Activated CD8-positive, alpha-beta memory T cell treated with anti-CD3 and anti-CD28 coated beads for 48 hours (primary cell): ENCODE measurements at regions not wholly inside any gene's neighbourhood (a gene's known extent, or its start where the extent isn't known, plus 50 kb on each side); places are given as distances from the start of the nearest gene placed in this dataset.

Experiments used
- DNase-seq, 3 experiments: peaks; one replicate each; pipeline ENCODE4 v3.0.0-alpha.2; 2020; ENCODE audit warnings: low read depth in 2 of 3, low spot score in 2 of 3

DNA sequence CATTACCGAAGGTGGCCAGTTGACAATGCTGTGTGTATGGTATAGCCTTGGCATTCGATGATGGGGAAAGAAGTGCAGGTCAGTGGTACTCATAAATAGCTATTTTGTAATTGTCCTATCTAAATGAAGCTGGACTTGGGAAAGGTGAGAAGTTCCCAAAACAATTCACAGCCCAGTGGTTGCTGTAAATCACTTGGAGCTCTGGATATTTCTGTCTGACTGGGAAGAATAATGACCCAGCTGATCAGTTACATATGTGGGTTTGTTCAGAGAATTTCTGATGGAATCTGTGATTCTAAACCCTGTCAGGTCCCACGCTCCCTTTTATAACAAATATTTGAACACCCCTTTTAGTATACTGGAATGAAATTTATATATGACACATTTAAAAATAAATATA is 133.9 kb upstream of the PFN2 start:
- no peak for DNase-seq

- no peak for DNase-seq
These were observed 130.3 kb upstream of the PFN2 start for GRCh38 chr3:150101016-150101415.

GRCh38 chr3:150098621-150099020 is 127.9 kb upstream of the PFN2 start:
- DNase-seq: no peak

- DNase-seq: no peak
These were observed 126.8 kb upstream of the PFN2 start for GRCh38 chr3:150097588-150097890.

DNA sequence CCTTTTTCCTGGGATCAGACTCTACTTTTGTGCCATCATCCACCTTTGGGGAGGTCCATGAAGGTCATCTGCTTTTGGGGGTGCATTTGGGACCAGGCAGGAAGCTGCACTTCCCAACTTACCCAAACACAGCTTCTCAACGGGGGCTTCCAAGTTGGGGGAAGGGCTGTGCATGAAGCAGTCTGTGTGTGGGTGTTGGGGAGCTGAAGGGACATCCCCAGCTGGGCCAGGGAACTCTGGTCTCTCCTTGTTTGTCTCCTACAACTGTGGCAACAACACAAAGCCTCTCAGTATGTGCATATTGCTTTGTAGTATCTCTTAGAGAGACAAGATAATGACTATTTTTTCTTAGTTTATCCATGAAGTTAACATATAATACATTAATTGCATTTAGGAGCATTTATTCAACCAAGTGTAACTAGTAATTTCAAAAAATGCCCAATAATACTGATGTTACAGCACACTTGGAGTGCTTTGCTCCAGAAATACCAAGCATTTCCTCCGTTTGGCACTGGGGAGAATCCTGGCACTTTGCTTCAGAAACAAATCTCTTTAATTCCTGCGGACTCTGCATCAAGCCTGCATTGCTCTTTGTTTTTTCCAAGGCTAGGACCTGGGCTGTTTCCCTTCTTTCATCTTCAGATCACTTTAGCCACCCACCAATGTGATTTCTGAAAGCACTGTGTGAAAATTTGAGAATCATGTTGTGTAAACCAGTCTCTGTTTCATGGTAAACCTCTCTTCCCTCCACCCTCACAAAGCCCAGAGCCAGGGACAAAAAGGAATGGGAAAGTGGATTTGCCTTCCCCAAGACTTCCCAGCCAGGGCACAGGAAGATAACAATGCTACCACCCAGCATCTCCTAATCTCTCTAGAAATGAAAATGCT is 126.2 kb upstream of the PFN2 start:
- DNase-seq: no peak

- DNase-seq: no peak
These were observed 123.6 kb upstream of the PFN2 start for GRCh38 chr3:150094150-150094933.

DNA sequence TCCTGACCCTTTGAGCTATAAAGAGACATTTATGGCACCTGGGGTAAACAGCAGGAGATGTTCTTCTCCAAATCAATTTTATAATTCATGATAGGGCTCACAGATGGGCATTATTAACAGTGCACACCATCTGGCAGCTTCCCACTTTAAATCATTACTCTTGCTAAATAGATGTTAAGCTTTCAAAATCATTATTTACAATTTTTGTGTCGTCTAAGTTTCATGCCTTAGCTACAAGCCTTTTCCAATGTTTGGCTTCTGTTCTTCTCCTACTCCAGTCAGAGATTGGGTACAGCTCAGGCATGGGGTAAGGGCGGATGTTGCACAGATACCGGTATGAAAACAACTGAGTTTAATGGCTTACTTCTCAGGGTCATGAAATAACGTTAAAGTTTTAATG is 120.9 kb upstream of the PFN2 start:
- no peak for DNase-seq

GRCh38 chr3:150090877-150091276 is 120.2 kb upstream of the PFN2 start:
- DNase-seq: no peak

- DNase-seq: no peak
These were observed 119.3 kb upstream of the PFN2 start for GRCh38 chr3:150090006-150090405.

DNA sequence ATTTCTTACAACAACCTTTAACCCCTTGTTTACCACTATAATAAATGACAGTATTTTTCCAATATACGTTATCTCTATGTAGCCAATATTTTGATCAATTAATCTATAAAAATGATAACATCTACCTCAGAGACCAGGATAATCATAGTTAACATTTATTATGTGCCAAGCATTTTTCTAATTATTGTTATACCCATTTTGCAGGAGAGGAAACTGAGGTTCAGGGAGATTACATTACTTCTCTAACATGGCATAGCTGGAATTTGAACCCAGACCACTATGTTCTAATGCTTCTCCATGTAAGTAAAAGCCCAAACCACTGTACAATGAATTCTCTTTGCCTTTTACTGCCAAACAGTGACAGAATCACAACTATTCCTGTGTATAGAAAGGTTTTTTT is 113.4 kb upstream of the PFN2 start:
- DNase-seq: no peak

- no peak for DNase-seq
These were observed 113.0 kb upstream of the PFN2 start for GRCh38 chr3:150083655-150084042.

DNA sequence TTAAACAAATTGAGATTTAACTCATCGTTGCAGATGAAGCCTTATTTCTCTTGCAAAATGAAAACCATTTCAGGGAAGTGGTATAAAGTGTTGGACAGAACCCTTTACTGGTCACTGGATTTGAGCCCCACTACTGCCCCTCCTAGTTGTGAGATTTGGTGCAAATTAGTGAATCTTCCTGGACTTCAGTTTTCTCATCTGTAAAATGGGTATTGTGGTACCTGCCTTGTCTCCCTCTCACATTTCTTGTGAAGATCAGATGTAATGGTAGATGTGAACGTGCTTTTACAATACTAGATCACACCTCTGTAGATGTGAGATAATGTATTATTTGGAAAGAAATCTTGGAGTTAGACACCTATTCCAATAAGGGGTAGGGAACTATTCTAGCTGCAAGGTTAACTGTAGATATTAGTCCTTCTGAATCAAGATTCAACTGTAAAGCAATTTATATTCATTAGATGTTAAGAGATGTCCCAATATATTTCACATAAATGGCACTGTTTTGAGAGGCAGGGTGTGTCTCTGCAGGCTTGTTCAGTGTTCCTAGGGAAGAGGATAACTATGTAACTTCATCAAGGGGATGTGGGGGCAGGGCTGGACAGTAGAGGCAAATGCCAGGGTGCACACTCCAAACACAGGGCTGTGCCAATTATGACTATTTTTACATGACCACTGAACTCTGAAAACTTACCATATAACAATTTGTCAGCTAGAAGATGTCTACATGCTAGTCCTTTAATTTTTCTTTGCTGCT is 112.4 kb upstream of the PFN2 start:
- DNase-seq: no peak

GRCh38 chr3:150081084-150081483 is 110.4 kb upstream of the PFN2 start:
- DNase-seq: no peak

DNA sequence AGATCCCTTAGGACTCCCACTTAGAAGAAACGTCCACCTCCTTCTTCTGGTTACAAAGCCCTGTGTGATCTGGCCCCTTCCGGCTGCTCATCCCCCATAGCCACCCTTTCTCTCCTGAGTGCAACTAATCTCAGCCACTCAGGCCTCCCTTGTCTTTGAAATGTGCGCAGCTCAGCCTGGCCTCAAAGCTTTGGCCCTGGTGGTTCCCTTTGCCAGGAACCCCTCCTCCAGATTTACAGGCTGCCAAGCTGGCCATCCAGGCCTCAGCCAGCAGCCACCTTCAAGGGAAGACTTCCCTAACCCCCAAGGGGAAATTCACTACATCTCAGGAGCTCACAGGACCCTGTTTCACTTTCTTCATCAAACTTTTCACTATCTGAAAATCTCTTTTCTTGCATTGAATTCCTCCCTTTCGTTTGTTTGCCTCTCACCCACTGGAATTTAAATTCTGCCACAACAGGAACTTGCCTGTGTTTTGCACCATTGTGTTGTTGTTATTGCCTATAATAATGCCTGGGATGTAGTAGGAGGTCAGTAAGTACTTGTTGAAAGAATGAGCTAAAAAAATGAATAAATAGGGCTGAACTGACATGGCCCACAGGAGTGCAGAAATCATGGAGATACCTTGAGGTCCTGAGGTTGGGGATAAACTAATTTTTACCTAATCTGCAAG is 109.5 kb upstream of the PFN2 start:
- no peak for DNase-seq

DNA sequence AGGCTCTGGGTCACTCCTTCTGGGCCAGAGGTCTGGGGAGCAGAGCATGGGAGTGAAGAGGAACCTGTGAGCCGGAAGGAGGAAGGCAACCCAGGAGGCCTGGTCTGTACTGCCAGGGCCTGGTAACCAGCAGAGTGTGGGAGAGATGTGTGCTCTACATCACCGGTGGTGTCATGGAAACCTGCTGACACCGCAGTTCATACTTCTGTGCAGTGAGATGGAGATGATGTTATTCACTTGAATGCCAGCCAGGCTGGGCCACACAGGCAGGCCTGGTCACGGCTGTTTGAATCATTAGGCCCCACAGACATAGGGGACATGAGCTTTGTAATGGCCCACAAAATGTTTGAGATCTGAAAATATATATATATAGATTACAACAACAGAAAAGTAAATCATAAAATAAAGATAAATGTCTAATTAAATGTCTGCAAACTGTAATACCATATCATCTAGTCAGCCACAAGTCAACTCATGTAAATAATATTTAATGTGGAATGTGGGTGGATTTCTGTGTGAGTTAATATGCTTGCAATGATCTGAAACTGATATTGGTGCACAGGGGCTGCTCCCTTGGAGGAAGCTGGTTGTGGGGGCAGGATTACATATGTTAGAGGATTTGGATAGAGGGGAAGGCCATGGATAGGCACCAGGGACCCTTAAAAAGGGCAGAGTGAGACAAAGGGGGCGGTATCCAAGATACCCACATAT is 108.5 kb upstream of the PFN2 start:
- DNase-seq: no peak

DNA sequence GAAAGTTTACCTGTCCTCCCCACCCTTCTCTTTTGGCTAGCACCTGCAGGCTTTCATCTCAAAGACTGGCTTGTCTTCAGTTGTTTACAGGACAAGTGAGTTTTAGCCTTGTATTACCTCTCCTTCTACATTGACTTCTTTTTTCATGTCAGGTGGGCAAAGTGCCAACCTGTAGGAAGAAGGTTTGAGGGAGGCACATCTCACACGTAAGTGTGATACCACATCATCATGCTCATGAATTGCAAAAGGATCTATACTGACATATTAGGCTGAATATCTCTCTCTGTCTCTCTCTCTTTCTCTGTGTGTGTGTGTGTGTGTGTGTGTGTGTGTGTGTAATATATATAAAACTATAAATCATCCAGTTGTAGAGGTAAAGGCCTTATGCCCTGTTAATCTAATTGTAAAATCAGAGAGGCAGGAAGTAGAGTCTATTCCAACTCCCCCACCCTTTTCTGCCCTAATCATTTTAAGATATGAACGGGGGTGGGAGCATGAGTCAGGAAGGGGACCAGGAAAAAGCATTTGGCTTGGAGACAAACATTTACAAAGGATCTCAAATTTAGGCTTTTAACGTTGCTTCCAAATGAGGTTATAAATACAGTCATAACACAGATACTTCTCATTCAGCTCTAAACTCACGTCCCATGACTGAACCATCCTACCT is 107.0 kb upstream of the PFN2 start:
- DNase-seq: no peak

DNA sequence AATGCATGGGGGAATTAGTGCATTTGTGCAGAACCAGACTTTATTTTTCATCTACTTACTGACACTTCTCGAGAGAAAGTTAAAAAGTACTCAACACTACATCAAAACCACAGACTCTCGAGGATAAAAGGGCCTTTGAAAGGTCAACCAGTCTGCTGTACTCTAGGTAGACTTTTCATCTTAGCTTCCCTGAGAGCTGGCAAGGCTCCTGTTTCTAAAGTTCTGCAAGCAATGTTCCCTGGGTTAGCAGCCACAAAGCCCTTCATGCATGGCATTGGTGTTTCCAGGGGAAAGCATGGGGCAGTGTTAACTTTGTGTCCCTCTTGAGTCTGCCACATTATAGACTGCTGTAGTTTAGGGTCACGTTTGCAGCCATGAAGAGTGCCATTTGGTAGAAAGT is 106.4 kb upstream of the PFN2 start:
- DNase-seq: no peak

GRCh38 chr3:150076443-150076842 is 105.7 kb upstream of the PFN2 start:
- no peak for DNase-seq

- DNase-seq: no peak
These were observed 104.7 kb upstream of the PFN2 start for GRCh38 chr3:150075417-150075865.
